Sciatic nerve (tissue), 2 donors: ENCODE measurements at regions not wholly inside any gene's neighbourhood (a gene's known extent, or its start where the extent isn't known, plus 50 kb on each side); places are given as distances from the start of the nearest gene placed in this dataset.

Source experiments
- ATAC-seq: fragments of 200-7000 bp; cut with Tn5 transposase; one replicate; pipeline ENCODE4 v1.9.1; 2020; ENCODE audit warnings: mild to moderate bottlenecking, moderate library complexity
- DNase-seq: peaks from one replicate; pipeline ENCODE4 v3.0.0-alpha.2; 2020; ENCODE audit warnings: low spot score
- intact Hi-C: fragments of 100-400 bp; cut with DNase I; formaldehyde crosslinking; loops from one replicate; pipeline ENCODE4 v1.14.2; 2022
- donor health status: DM: no; HTN: no; CAD: no.
- donor health status: DM: no; HTN: no; CAD: no.

- DNase-seq (no peak), ATAC-seq (no peak)
These were observed 292.7 kb downstream of the HAPSTR1 start for GRCh38 chr16:9384141-9384540.

GRCh38 chr16:9389543-9390207, 298.2 kb downstream of the HAPSTR1 start:
- no peak for ATAC-seq
- intact Hi-C loops, result no loop called here
- DNase-seq, result no peak

More at GRCh38 chr16:9384141-9384540, 292.7 kb downstream of the HAPSTR1 start:
- intact Hi-C loops, result no loop called here

- no peak for ATAC-seq
- intact Hi-C loops, result no loop called here
These were observed 301.5 kb downstream of the HAPSTR1 start for GRCh38 chr16:9392956-9393355.

DNA sequence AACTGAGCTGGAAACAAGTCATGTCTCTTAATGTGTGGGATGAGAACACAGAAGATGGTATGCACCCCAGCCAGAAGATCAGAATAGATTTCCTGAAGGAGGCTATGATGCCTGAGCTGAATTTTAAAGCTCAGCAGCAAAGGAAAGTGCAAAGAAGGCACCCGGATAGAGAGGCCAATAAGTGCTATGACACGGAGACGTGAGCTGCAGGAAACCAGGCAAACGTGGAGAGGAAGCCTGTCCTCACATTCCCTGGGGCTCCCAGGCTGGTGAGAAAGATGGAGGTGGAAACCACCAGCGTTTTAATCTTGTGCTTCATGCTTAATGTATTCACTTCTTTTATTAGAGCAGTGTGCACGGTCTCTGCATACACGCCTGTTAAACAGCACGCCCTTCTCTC, 302.1 kb downstream of the HAPSTR1 start:
- ATAC-seq (no peak), DNase-seq (no peak)
- intact Hi-C loops, result no loop called here

More at GRCh38 chr16:9392956-9393355, 301.5 kb downstream of the HAPSTR1 start:
- no peak for DNase-seq

DNA sequence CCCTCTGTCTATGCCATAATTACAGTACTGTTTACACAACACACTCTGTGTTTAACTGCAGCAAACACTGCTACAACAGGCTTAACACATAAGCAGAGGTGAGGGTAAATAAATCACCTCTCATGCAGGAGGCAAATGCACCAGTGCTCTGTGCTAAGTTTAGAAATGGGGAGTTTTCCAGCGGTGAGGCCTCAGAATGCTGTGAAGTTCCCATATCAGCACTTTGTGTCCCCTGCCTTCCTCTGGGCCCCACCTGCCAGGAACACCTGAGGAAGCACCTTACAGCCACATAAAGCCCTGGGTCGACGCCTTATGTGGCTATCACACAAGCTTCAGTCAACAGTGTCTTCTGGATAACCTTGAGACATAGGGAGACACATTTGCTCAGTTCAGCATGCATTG, 304.5 kb downstream of the HAPSTR1 start:
- no peak for ATAC-seq

GRCh38 chr16:9399573-9399972, 308.1 kb downstream of the HAPSTR1 start:
- intact Hi-C loops, result no loop called here
- no peak for ATAC-seq
- no peak for DNase-seq

More for the DNA sequence above, 304.5 kb downstream of the HAPSTR1 start:
- no peak for DNase-seq
- intact Hi-C loops, result no loop called here

- ATAC-seq, result no peak
- intact Hi-C loops, result no loop called here
These were observed 309.7 kb downstream of the HAPSTR1 start for GRCh38 chr16:9401173-9401572.

DNA sequence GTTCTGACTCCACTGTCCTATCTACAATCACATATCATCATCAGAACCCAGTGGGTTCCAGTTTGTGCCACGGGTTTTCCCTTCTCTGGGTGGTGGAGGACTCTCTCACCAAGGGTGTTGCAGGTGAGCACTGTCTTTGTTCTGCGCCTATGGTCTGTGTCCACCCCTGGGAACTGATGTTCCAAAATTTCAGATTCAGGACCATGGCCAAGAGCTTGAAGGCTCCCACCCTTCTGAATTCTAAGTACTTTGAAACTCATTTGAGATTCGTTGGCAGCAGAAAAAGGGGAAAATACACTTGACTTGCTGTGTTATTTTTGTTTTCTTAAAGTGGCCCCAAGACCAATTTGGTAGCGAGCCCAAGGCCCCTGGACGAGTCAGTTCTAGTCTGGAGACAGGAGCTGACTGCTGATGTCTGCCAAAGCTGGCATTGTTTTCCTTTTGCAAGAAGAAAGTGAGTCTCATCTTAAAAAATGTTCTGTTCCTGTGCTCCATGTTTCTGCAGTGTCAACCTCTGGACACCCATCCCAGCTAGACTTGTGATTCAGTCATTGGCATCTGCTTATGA, 310.9 kb downstream of the HAPSTR1 start:
- intact Hi-C loops, result no loop called here
- DNase-seq (no peak), ATAC-seq (no peak)

More at GRCh38 chr16:9401173-9401572, 309.7 kb downstream of the HAPSTR1 start:
- DNase-seq, result no peak

GRCh38 chr16:9404811-9405210, 313.4 kb downstream of the HAPSTR1 start:
- intact Hi-C loops, result no loop called here
- ATAC-seq, result no peak
- no peak for DNase-seq

DNA sequence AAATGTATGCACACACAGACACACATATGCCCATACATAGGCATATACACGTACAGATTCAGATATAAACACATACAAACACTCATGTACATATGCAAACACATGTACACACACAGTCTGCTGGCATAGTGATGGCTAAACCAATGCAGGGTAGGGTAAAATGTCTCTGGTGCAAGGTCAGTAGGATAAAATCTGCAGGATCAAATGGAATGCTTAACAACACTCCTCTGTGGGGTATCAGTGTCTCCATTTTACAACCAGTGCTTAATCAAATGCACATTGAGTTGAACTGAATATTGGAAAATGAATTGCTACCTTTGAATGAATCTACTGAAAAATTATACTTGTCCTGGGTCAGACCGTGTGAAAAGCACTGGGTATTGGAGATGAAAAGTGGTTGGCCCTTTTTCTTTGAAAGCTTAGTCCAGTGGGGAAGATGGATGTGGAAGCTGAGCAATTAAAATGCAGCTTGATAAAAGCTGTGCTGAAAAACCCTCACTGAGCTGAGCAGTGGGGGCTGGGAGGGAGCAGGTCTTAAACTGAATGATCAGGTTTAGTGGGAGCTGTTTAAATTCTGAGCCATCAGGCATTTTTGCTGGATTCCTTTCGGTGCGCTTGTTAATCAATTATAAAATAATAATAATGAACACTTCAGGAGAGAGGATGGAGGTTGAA, 314.7 kb downstream of the HAPSTR1 start:
- intact Hi-C loops, result no loop called here
- no peak for DNase-seq
- no peak for ATAC-seq

DNA sequence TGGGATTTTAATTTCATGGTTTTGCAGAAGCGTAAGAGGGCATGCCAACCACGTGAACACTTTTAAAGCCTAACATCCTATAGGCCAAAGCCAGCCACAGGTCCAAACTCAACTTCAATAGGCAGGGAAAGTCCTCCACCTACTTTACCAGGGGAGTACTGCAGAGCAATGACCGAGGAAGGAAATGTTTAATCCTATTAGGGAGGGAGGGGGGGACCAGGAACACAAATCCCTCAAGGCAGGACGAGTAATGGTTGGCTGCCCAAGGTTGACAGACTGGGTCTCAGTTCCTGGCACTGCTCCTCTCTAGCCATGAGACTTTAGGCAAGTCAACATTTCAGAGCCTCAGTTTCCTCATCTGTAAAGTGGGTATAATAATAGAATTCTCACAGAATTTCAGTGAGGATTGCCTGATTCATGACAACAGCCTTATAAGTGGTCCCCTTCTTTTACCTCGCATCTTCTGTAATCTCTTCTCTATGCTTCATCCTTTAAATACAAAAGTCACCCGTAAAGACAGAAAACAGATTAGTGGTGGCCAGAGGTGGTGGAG, 315.8 kb downstream of the HAPSTR1 start:
- intact Hi-C loops, result no loop called here
- no peak for ATAC-seq
- no peak for DNase-seq

DNA sequence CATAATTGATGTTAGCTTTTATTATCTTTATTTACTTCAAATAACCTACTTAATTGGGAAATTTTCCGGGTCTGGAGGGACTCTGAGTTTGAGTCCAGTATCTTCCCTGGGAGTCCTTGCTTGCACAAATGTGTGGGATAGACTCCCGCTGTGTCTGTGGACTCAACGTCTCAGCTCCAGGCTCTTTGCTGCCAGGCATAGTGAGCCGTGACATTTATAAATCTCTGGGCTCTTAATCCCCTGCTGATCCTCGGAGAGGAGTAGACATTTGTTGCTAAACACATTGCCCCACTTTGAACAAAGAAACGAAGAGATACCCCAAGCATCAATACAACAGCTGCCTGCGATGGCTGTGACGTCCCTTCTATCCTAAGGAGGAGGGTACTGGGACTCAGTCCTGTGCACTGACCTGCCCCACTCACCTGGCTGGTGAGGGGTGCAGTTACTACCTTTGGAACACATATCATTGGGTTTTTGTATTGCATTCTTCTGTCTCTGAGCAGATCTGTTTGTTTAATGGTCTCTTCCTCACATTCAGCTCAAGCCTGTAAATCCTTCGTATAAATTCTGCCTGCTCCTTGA, 316.9 kb downstream of the HAPSTR1 start:
- intact Hi-C loops, result no loop called here
- ATAC-seq, result no peak

DNA sequence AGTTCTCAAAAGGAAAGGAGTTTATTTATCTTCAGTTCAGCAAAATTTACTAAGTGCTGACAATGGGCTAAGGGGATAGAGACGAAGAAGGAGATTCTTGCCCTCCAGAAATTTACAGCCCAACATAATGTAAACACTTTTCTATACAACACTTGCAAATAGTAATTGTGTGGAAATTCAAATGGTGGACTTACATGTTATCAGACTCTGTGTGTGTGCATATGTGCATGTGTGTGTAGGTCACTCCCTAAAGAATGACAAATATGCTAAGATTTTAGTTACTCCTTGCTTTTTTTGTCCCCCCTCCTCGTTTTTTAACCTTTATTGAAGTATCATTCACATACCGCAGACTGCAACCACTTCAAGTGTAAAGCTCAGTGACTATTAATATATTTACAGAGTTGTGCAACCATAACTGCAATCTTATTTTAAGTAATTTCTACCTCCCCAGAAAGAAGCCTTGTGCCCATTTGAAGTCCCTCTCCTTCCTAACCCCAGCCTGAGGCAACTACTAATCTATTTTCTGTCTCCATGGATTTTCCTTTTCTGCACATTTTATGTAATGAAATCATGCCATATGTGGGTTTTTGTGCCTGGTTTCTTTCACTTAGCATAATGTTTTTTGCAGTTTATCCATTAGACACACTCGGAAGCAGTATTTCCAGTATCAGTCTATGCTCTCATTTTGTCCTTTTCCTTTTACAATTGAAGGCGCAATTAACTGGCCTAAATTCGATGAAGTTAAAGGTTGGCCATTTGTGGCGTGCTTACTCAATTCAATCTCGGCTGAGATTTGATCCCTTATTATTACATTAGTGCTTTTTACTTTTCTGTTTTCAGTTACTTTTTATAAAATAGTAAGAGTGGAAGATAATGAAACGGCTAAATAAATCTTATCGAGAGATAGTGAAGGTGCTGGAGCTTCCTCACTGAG, 318.4 kb downstream of the HAPSTR1 start:
- DNase-seq (no peak), ATAC-seq (no peak)
- intact Hi-C loops, result no loop called here

More for the DNA sequence above, 316.9 kb downstream of the HAPSTR1 start:
- no peak for DNase-seq

GRCh38 chr16:9411426-9411825, 320.0 kb downstream of the HAPSTR1 start:
- ATAC-seq (no peak), DNase-seq (no peak)
- intact Hi-C loops, result no loop called here

- ATAC-seq, result no peak
- no peak for DNase-seq
- intact Hi-C loops, result no loop called here
These were observed 320.8 kb downstream of the HAPSTR1 start for GRCh38 chr16:9412031-9412914.

DNA sequence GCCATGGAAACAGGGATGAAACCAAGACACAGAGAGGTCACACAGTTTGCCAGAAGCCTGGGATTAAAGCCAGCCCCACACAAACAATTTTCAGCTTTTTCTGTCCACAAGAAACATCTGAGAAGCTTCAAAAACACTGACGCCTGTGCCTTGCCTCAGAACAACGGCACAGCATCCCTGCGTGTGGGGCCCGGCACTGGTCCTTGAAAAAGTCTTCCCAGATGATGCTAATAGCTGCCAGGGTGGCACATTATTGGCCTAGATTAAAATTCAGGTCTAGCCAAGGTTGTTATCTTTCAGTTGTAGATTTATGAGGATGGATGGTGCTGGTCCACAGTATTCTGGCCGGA, 321.4 kb downstream of the HAPSTR1 start:
- no peak for DNase-seq
- no peak for ATAC-seq
- intact Hi-C loops, result no loop called here

DNA sequence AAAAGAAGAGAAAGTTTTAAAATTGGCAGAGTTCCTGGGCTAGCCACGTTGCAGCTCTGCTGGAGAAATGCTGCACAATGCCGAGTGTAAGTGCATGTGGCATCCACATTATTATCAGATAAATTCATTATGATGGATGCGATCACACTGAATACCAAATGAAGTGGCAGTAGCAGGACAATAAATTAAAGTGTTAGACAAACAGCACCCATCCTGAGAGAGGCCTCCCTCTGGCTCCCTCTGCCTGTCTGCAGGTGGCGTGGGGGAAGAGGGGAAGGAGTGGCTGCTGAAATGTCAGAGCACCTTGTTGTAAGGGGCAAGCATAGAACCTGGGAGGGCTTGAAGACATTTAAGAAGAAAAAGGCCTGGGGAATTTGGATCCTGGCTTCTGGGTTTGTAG, 324.1 kb downstream of the HAPSTR1 start:
- ATAC-seq (no peak), DNase-seq (no peak)
- intact Hi-C loops, result no loop called here

- intact Hi-C loops, result no loop called here
- no peak for ATAC-seq
These were observed 326.5 kb downstream of the HAPSTR1 start for GRCh38 chr16:9417898-9418297.

More at GRCh38 chr16:9417898-9418297, 326.5 kb downstream of the HAPSTR1 start:
- no peak for DNase-seq
